Vagina (tissue), 2 donors: ENCODE measurements at regions not wholly inside any gene's neighbourhood (a gene's known extent, or its start where the extent isn't known, plus 50 kb on each side); places are given as distances from the start of the nearest gene placed in this dataset.
A peak's percentile ranks its signal among the peaks of the same experiment; 100 is the strongest.

Experiments used
- DNase-seq, 2 donors: peaks; one replicate each; pipeline ENCODE4 v3.0.0-alpha.2; 2017; ENCODE audit errors: extremely low spot score in 2 of 2
- H3K27ac ChIP-seq: fragments of 200-600 bp; sonication (generic); one replicate; pipeline ENCODE4 v1.5.1; 2019
- H3K27me3 ChIP-seq: fragments of 200-600 bp; sonication (generic); one replicate; pipeline ENCODE4 v1.5.1; 2019
- H3K36me3 ChIP-seq, 2 donors: fragments of 200-600 bp; sonication (generic); one replicate each; pipeline ENCODE4 v1.5.1; 2017 to 2019
- H3K4me1 ChIP-seq: fragments of 200-600 bp; sonication (generic); one replicate; pipeline ENCODE4 v1.5.1; 2019
- H3K4me3 ChIP-seq, 2 donors: fragments of 200-600 bp; sonication (generic); 1 replicate in 1 of 2; 2 replicates in 1 of 2; pipeline ENCODE4 v1.5.1; 2016 to 2019
- H3K9me3 ChIP-seq: fragments of 200-600 bp; sonication (generic); one replicate; pipeline ENCODE4 v1.5.1; 2019
- CTCF ChIP-seq, 3 experiments: fragments of 450-650 bp in 2 of 3; fragments of 200-600 bp in 1 of 3; sonication (generic) in 1 of 3; IDR thresholded peaks; one replicate each; pipeline ENCODE4 v1.5.1; 2017 to 2019; ENCODE audit warnings: antibody characterized with exemption in 3 of 3, mild to moderate bottlenecking in 2 of 3, moderate library complexity in 2 of 3
- POLR2A ChIP-seq, 2 donors: fragments of 450-650 bp; IDR thresholded peaks; one replicate each; pipeline ENCODE4 v1.6.1; 2017; ENCODE audit warnings: antibody characterized with exemption in 2 of 2, mild to moderate bottlenecking in 2 of 2, moderate library complexity in 2 of 2
- POLR2AphosphoS5 ChIP-seq, 2 donors: sonication (generic); formaldehyde crosslinking; IDR thresholded peaks; one replicate each; pipeline ENCODE4 v1.9.0; 2017; ENCODE audit warnings: antibody characterized with exemption in 2 of 2, mild to moderate bottlenecking in 2 of 2, low read depth in 1 of 2; ENCODE audit not compliant: insufficient read depth in 1 of 2
- intact Hi-C: fragments of 100-400 bp; cut with DNase I; formaldehyde crosslinking; loops from one replicate; pipeline ENCODE4 v1.15.1; 2023

- no peaks in the 10 kb centered on the region for H3K27me3 ChIP-seq
- no peaks in the 10 kb centered on the region for H3K36me3 ChIP-seq
- peak in 1 of 2 donors; percentile 52 for DNase-seq
- no peak overlapping the region for H3K27ac ChIP-seq
- TF ChIP-seq POLR2AphosphoS5 (IDR thresholded peaks at IDR 0.05; ENCODE audit: insufficient read depth in 1 of 2, low read depth in 1 of 2) (no peak), CTCF (IDR thresholded peaks at IDR 0.05) (no peak), POLR2A (IDR thresholded peaks at IDR 0.05) (no peak)
- intact Hi-C loops: no loop called here
- H3K4me3 ChIP-seq: no peak overlapping the region
- no peaks in the 10 kb centered on the region for H3K4me1 ChIP-seq
- H3K9me3 ChIP-seq: no peaks in the 10 kb centered on the region
These were observed 139.5 kb upstream of the SLC24A3 start for GRCh38 chr20:19072988-19073387.

- H3K27ac ChIP-seq: no peak overlapping the region
- TF ChIP-seq POLR2AphosphoS5 (IDR thresholded peaks at IDR 0.05; ENCODE audit: insufficient read depth in 1 of 2, low read depth in 1 of 2) (no peak), CTCF (IDR thresholded peaks at IDR 0.05) (no peak), POLR2A (IDR thresholded peaks at IDR 0.05) (no peak)
These were observed 138.7 kb upstream of the SLC24A3 start for GRCh38 chr20:19073584-19074218.

DNA sequence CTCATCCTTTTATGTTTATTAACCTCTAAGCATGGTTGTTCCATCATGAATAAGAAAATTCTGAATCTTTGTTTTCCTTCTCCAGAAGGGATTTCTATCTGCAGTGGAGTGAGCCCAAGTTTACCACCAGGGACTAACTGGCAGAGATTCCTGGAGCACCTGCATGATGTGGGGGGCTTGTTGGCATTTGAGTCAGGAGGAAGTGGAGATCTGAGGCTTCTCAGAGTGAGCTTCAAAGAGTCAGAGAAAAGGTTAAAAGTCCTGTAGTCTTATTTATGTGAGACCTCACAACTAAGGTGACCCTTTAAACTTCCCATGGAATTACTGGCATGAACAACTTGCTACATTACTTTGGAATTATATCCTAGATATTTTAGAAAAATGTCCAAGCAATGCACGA lies 138.1 kb upstream of the SLC24A3 start:
- no peak for DNase-seq
- TF ChIP-seq CTCF (IDR thresholded peaks at IDR 0.05) (no peak), POLR2A (IDR thresholded peaks at IDR 0.05) (no peak), POLR2AphosphoS5 (IDR thresholded peaks at IDR 0.05; ENCODE audit: insufficient read depth in 1 of 2, low read depth in 1 of 2) (no peak)
- intact Hi-C loops: no loop called here
- no peaks in the 10 kb centered on the region for H3K4me1 ChIP-seq
- H3K4me3 ChIP-seq: no peak overlapping the region
- H3K27me3 ChIP-seq: no peaks in the 10 kb centered on the region
- no peaks in the 10 kb centered on the region for H3K9me3 ChIP-seq
- no peak overlapping the region for H3K27ac ChIP-seq
- H3K36me3 ChIP-seq: no peaks in the 10 kb centered on the region

More at GRCh38 chr20:19073584-19074218, 138.7 kb upstream of the SLC24A3 start:
- peak in 1 of 2 donors; percentile 64 for DNase-seq
- H3K4me3 ChIP-seq: no peak overlapping the region
- H3K4me1 ChIP-seq: no peaks in the 10 kb centered on the region
- H3K36me3 ChIP-seq: no peaks in the 10 kb centered on the region
- no peaks in the 10 kb centered on the region for H3K9me3 ChIP-seq
- H3K27me3 ChIP-seq: no peaks in the 10 kb centered on the region
- intact Hi-C loops: no loop called here

- Histone ChIP-seq H3K9me3 (no peaks in the 10 kb centered on the region), H3K4me3 (no peak overlapping the region), H3K27me3 (no peaks in the 10 kb centered on the region), H3K27ac (no peak overlapping the region), H3K4me1 (no peaks in the 10 kb centered on the region), H3K36me3 (no peaks in the 10 kb centered on the region)
- no peak for TF ChIP-seq POLR2A (IDR thresholded peaks at IDR 0.05)
- no peak for TF ChIP-seq POLR2AphosphoS5 (IDR thresholded peaks at IDR 0.05; ENCODE audit: insufficient read depth in 1 of 2, low read depth in 1 of 2)
- no peak for TF ChIP-seq CTCF (IDR thresholded peaks at IDR 0.05)
- DNase-seq: peak; percentile 67 to 82
- intact Hi-C loops: no loop called here
These were observed 137.5 kb upstream of the SLC24A3 start for GRCh38 chr20:19074828-19075516.
